ENCODE measurements at regions not wholly inside any gene's neighbourhood (a gene's known extent, or its start where the extent isn't known, plus 50 kb on each side); places are given as distances from the start of the nearest gene placed in this dataset.

- Histone ChIP-seq H3K9me3 (ENCODE audit: control insufficient read depth in 1 of 2, low read length in 2 of 2) (no peaks in the 10 kb centered on the region), H3K4me3 (ENCODE audit: low read depth in 1 of 2, low read length in 2 of 2) (no peak overlapping the region), H3K27ac (ENCODE audit: low read depth, low read length) (no peak overlapping the region), H3K9ac (ENCODE audit: low read depth in 1 of 2, low read length in 2 of 2) (no peak overlapping the region), H3K36me3 (ENCODE audit: control insufficient read depth in 1 of 2, insufficient read depth in 2 of 2, low read length in 2 of 2) (no peaks in the 10 kb centered on the region), H3K4me1 (ENCODE audit: control insufficient read depth in 1 of 2, insufficient read depth in 2 of 2, low read length in 2 of 2) (peaks cover 14 to 22% of the 10 kb centered on the region in 2 donors), H3K27me3 (ENCODE audit: control insufficient read depth in 1 of 2, insufficient read depth in 2 of 2, low read length in 2 of 2) (no peaks in the 10 kb centered on the region)
These were observed 54.5 kb downstream of the ADRA2A start for GRCh38 chr10:111131168-111131799.

- H3K9ac ChIP-seq (ENCODE audit: low read depth in 1 of 2, low read length in 2 of 2) = no peak overlapping the region
- H3K36me3 ChIP-seq (ENCODE audit: control insufficient read depth in 1 of 2, insufficient read depth in 2 of 2, low read length in 2 of 2) = no peaks in the 10 kb centered on the region
- H3K4me1 ChIP-seq (ENCODE audit: control insufficient read depth in 1 of 2, insufficient read depth in 2 of 2, low read length in 2 of 2) = peaks cover 10 to 11% of the 10 kb centered on the region in 2 donors
- H3K9me3 ChIP-seq (ENCODE audit: control insufficient read depth in 1 of 2, low read length in 2 of 2) = no peaks in the 10 kb centered on the region
- H3K27ac ChIP-seq (ENCODE audit: low read depth, low read length) = no peak overlapping the region
- H3K4me3 ChIP-seq (ENCODE audit: low read depth in 1 of 2, low read length in 2 of 2) = no peak overlapping the region
- H3K27me3 ChIP-seq (ENCODE audit: control insufficient read depth in 1 of 2, insufficient read depth in 2 of 2, low read length in 2 of 2) = no peaks in the 10 kb centered on the region
These were observed 60.2 kb downstream of the ADRA2A start for GRCh38 chr10:111137007-111137406.

- no peak overlapping the region for H3K9ac ChIP-seq (ENCODE audit: low read depth in 1 of 2, low read length in 2 of 2)
- H3K9me3 ChIP-seq (ENCODE audit: control insufficient read depth in 1 of 2, low read length in 2 of 2) = no peaks in the 10 kb centered on the region
- no peak overlapping the region for H3K4me3 ChIP-seq (ENCODE audit: low read depth in 1 of 2, low read length in 2 of 2)
- peaks cover 10 to 11% of the 10 kb centered on the region in 2 donors for H3K4me1 ChIP-seq (ENCODE audit: control insufficient read depth in 1 of 2, insufficient read depth in 2 of 2, low read length in 2 of 2)
- no peaks in the 10 kb centered on the region for H3K36me3 ChIP-seq (ENCODE audit: control insufficient read depth in 1 of 2, insufficient read depth in 2 of 2, low read length in 2 of 2)
- H3K27me3 ChIP-seq (ENCODE audit: control insufficient read depth in 1 of 2, insufficient read depth in 2 of 2, low read length in 2 of 2) = no peaks in the 10 kb centered on the region
- H3K27ac ChIP-seq (ENCODE audit: low read depth, low read length) = no peak overlapping the region
These were observed 60.8 kb downstream of the ADRA2A start for GRCh38 chr10:111137587-111137986.

GRCh38 chr10:111138544-111138943, 61.7 kb downstream of the ADRA2A start:
- H3K27me3 ChIP-seq (ENCODE audit: control insufficient read depth in 1 of 2, insufficient read depth in 2 of 2, low read length in 2 of 2) = no peaks in the 10 kb centered on the region
- no peak overlapping the region for H3K4me3 ChIP-seq (ENCODE audit: low read depth in 1 of 2, low read length in 2 of 2)
- no peaks in the 10 kb centered on the region for H3K36me3 ChIP-seq (ENCODE audit: control insufficient read depth in 1 of 2, insufficient read depth in 2 of 2, low read length in 2 of 2)
- no peaks in the 10 kb centered on the region for H3K9me3 ChIP-seq (ENCODE audit: control insufficient read depth in 1 of 2, low read length in 2 of 2)
- H3K4me1 ChIP-seq (ENCODE audit: control insufficient read depth in 1 of 2, insufficient read depth in 2 of 2, low read length in 2 of 2) = peaks cover 10 to 11% of the 10 kb centered on the region in 2 donors
- no peak overlapping the region for H3K9ac ChIP-seq (ENCODE audit: low read depth in 1 of 2, low read length in 2 of 2)
- no peak overlapping the region for H3K27ac ChIP-seq (ENCODE audit: low read depth, low read length)

- H3K9ac ChIP-seq (ENCODE audit: low read depth in 1 of 2, low read length in 2 of 2) = no peak overlapping the region
- H3K27me3 ChIP-seq (ENCODE audit: control insufficient read depth in 1 of 2, insufficient read depth in 2 of 2, low read length in 2 of 2) = no peaks in the 10 kb centered on the region
- H3K4me1 ChIP-seq (ENCODE audit: control insufficient read depth in 1 of 2, insufficient read depth in 2 of 2, low read length in 2 of 2) = peaks cover 10 to 11% of the 10 kb centered on the region in 2 donors
- no peaks in the 10 kb centered on the region for H3K36me3 ChIP-seq (ENCODE audit: control insufficient read depth in 1 of 2, insufficient read depth in 2 of 2, low read length in 2 of 2)
- no peak overlapping the region for H3K4me3 ChIP-seq (ENCODE audit: low read depth in 1 of 2, low read length in 2 of 2)
- no peak overlapping the region for H3K27ac ChIP-seq (ENCODE audit: low read depth, low read length)
- H3K9me3 ChIP-seq (ENCODE audit: control insufficient read depth in 1 of 2, low read length in 2 of 2) = no peaks in the 10 kb centered on the region
These were observed 62.7 kb downstream of the ADRA2A start for GRCh38 chr10:111139567-111139966.

GRCh38 chr10:111142092-111142768, 65.4 kb downstream of the ADRA2A start:
- Histone ChIP-seq H3K36me3 (ENCODE audit: control insufficient read depth in 1 of 2, insufficient read depth in 2 of 2, low read length in 2 of 2) (no peaks in the 10 kb centered on the region), H3K9me3 (ENCODE audit: control insufficient read depth in 1 of 2, low read length in 2 of 2) (no peaks in the 10 kb centered on the region), H3K27ac (ENCODE audit: low read depth, low read length) (no peak overlapping the region), H3K4me1 (ENCODE audit: control insufficient read depth in 1 of 2, insufficient read depth in 2 of 2, low read length in 2 of 2) (peaks cover 7 to 10% of the 10 kb centered on the region in 2 donors), H3K4me3 (ENCODE audit: low read depth in 1 of 2, low read length in 2 of 2) (no peak overlapping the region), H3K27me3 (ENCODE audit: control insufficient read depth in 1 of 2, insufficient read depth in 2 of 2, low read length in 2 of 2) (no peaks in the 10 kb centered on the region), H3K9ac (ENCODE audit: low read depth in 1 of 2, low read length in 2 of 2) (no peak overlapping the region)

GRCh38 chr10:111146025-111146640, 69.3 kb downstream of the ADRA2A start:
- Histone ChIP-seq H3K9me3 (ENCODE audit: control insufficient read depth in 1 of 2, low read length in 2 of 2) (no peaks in the 10 kb centered on the region), H3K27me3 (ENCODE audit: control insufficient read depth in 1 of 2, insufficient read depth in 2 of 2, low read length in 2 of 2) (peaks cover 0 to 4% of the 10 kb centered on the region in 2 donors), H3K27ac (ENCODE audit: low read depth, low read length) (no peak overlapping the region), H3K9ac (ENCODE audit: low read depth in 1 of 2, low read length in 2 of 2) (no peak overlapping the region), H3K4me3 (ENCODE audit: low read depth in 1 of 2, low read length in 2 of 2) (no peak overlapping the region), H3K36me3 (ENCODE audit: control insufficient read depth in 1 of 2, insufficient read depth in 2 of 2, low read length in 2 of 2) (no peaks in the 10 kb centered on the region), H3K4me1 (ENCODE audit: control insufficient read depth in 1 of 2, insufficient read depth in 2 of 2, low read length in 2 of 2) (no peaks in the 10 kb centered on the region)

- Histone ChIP-seq H3K27me3 (ENCODE audit: control insufficient read depth in 1 of 2, insufficient read depth in 2 of 2, low read length in 2 of 2) (peaks cover 0 to 4% of the 10 kb centered on the region in 2 donors), H3K9me3 (ENCODE audit: control insufficient read depth in 1 of 2, low read length in 2 of 2) (no peaks in the 10 kb centered on the region), H3K4me1 (ENCODE audit: control insufficient read depth in 1 of 2, insufficient read depth in 2 of 2, low read length in 2 of 2) (no peaks in the 10 kb centered on the region), H3K36me3 (ENCODE audit: control insufficient read depth in 1 of 2, insufficient read depth in 2 of 2, low read length in 2 of 2) (no peaks in the 10 kb centered on the region), H3K27ac (ENCODE audit: low read depth, low read length) (no peak overlapping the region), H3K4me3 (ENCODE audit: low read depth in 1 of 2, low read length in 2 of 2) (no peak overlapping the region), H3K9ac (ENCODE audit: low read depth in 1 of 2, low read length in 2 of 2) (no peak overlapping the region)
These were observed 71.2 kb downstream of the ADRA2A start for GRCh38 chr10:111148025-111148424.

- Histone ChIP-seq H3K9ac (ENCODE audit: low read depth in 1 of 2, low read length in 2 of 2) (no peak overlapping the region), H3K9me3 (ENCODE audit: control insufficient read depth in 1 of 2, low read length in 2 of 2) (no peaks in the 10 kb centered on the region), H3K36me3 (ENCODE audit: control insufficient read depth in 1 of 2, insufficient read depth in 2 of 2, low read length in 2 of 2) (no peaks in the 10 kb centered on the region), H3K27me3 (ENCODE audit: control insufficient read depth in 1 of 2, insufficient read depth in 2 of 2, low read length in 2 of 2) (peaks cover 0 to 4% of the 10 kb centered on the region in 2 donors), H3K27ac (ENCODE audit: low read depth, low read length) (no peak overlapping the region), H3K4me3 (ENCODE audit: low read depth in 1 of 2, low read length in 2 of 2) (no peak overlapping the region), H3K4me1 (ENCODE audit: control insufficient read depth in 1 of 2, insufficient read depth in 2 of 2, low read length in 2 of 2) (no peaks in the 10 kb centered on the region)
These were observed 71.6 kb downstream of the ADRA2A start for GRCh38 chr10:111148440-111148839.

GRCh38 chr10:111150691-111151090, 73.9 kb downstream of the ADRA2A start:
- Histone ChIP-seq H3K27me3 (ENCODE audit: control insufficient read depth in 1 of 2, insufficient read depth in 2 of 2, low read length in 2 of 2) (peaks cover 0 to 4% of the 10 kb centered on the region in 2 donors), H3K27ac (ENCODE audit: low read depth, low read length) (no peak overlapping the region), H3K36me3 (ENCODE audit: control insufficient read depth in 1 of 2, insufficient read depth in 2 of 2, low read length in 2 of 2) (no peaks in the 10 kb centered on the region), H3K4me3 (ENCODE audit: low read depth in 1 of 2, low read length in 2 of 2) (no peak overlapping the region), H3K9me3 (ENCODE audit: control insufficient read depth in 1 of 2, low read length in 2 of 2) (no peaks in the 10 kb centered on the region), H3K4me1 (ENCODE audit: control insufficient read depth in 1 of 2, insufficient read depth in 2 of 2, low read length in 2 of 2) (no peaks in the 10 kb centered on the region), H3K9ac (ENCODE audit: low read depth in 1 of 2, low read length in 2 of 2) (no peak overlapping the region)

Measured in duodenal mucosa (tissue), 2 donors.